Erythroblast (primary cell): ENCODE measurements at regions not wholly inside any gene's neighbourhood (a gene's known extent, or its start where the extent isn't known, plus 50 kb on each side); places are given as distances from the start of the nearest gene placed in this dataset.

Source experiments
- GATA1 ChIP-seq: IDR thresholded peaks from 2 replicates; pipeline ENCODE4 v1.6.1; 2011; ENCODE audit warnings: low read depth, mild to moderate bottlenecking, control low read depth, low read length, moderate library complexity
- POLR2A ChIP-seq: IDR thresholded peaks from 2 replicates; pipeline ENCODE4 v1.6.1; 2011; ENCODE audit warnings: mild to moderate bottlenecking, low read length

DNA sequence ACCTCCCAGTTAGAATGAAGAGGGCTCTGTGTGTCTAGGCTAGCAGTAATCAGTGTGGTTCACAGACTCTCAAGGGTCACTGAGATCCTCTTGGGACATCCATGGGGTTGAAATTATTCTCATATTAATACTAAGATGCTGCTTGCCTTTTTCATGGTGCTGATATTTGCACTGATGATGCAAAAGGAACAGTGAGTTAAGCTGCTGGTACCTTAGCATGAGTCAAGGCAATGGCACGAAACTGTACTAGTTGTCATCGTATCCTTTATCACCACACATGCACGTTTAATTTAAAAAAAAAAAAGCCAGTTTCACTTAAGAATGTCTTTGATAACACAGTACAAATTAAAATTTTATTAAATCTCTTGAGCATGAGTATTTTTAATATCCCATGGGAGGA is 151.9 kb upstream of the TANK start:
- TF ChIP-seq POLR2A (no peak), GATA1 (no peak)
